NB4 (cell line): ENCODE measurements at regions not wholly inside any gene's neighbourhood (a gene's known extent, or its start where the extent isn't known, plus 50 kb on each side); places are given as distances from the start of the nearest gene placed in this dataset.
"Not testable (repeated sequence)": the region's sequence is repeated elsewhere in the genome, so short reads cannot be mapped to it uniquely, and the experiment has no call there.

Experiments
- DNase-seq: peaks from one replicate; pipeline ENCODE4 v3.0.0; 2010; ENCODE audit warnings: low read depth
- H3K4me3 ChIP-seq: one replicate; pipeline ENCODE4 v1.5.1; 2011; ENCODE audit warnings: mild to moderate bottlenecking, low read depth, low read length, moderate library complexity
- MYC ChIP-seq: IDR thresholded peaks from 2 replicates; pipeline ENCODE4 v1.6.1; 2011; ENCODE audit warnings: low read depth, low read length
- POLR2A ChIP-seq: IDR thresholded peaks from 2 replicates; pipeline ENCODE4 v1.6.1; 2011; ENCODE audit warnings: mild to moderate bottlenecking; ENCODE audit not compliant: insufficient read length; ENCODE audit errors: extremely low read depth
- TF ChIP-seq, protein P1 (sequence below): IDR thresholded peaks from 2 replicates; pipeline ENCODE4 v1.6.1; 2011; ENCODE audit warnings: low read depth, low read length
- TF ChIP-seq, protein P2 (sequence below): IDR thresholded peaks from one replicate; pipeline ENCODE4 v1.5.1; 2012; ENCODE audit warnings: low read depth, low read length

- TF ChIP-seq MYC (no peak), POLR2A (no peak)
- TF ChIP-seq, protein P1, sequence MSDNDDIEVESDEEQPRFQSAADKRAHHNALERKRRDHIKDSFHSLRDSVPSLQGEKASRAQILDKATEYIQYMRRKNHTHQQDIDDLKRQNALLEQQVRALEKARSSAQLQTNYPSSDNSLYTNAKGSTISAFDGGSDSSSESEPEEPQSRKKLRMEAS: no peak
- TF ChIP-seq, protein P2, sequence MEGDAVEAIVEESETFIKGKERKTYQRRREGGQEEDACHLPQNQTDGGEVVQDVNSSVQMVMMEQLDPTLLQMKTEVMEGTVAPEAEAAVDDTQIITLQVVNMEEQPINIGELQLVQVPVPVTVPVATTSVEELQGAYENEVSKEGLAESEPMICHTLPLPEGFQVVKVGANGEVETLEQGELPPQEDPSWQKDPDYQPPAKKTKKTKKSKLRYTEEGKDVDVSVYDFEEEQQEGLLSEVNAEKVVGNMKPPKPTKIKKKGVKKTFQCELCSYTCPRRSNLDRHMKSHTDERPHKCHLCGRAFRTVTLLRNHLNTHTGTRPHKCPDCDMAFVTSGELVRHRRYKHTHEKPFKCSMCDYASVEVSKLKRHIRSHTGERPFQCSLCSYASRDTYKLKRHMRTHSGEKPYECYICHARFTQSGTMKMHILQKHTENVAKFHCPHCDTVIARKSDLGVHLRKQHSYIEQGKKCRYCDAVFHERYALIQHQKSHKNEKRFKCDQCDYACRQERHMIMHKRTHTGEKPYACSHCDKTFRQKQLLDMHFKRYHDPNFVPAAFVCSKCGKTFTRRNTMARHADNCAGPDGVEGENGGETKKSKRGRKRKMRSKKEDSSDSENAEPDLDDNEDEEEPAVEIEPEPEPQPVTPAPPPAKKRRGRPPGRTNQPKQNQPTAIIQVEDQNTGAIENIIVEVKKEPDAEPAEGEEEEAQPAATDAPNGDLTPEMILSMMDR: no peak
- no peak for DNase-seq
- no peak overlapping the region for H3K4me3 ChIP-seq
Measured at GRCh38 chr7:119886007-119886406, 387.0 kb upstream of the KCND2 start.

DNA sequence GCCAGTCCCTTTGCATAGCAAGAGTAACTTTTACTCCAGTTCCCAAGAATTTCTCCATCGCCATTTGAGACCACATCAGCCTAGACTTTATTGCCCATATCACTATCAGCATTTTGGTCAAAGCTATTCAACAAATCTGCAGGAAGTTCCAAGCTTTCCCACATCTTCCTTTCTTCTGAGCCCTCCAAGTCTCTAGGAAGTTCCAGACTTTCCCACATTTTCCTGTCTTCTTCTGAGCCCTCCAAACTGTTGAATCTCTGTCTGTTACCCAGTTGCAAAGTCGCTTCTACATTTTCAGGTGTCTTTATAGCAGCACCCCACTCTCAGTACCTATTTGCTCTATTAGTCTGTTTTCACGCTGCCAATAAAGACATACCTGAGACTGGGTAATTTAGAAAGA lies 386.4 kb upstream of the KCND2 start:
- not testable (repeated sequence) for H3K4me3 ChIP-seq, DNase-seq

- no peak overlapping the region for H3K4me3 ChIP-seq
- TF ChIP-seq, protein P1: no peak
- TF ChIP-seq POLR2A: no peak
- TF ChIP-seq, protein P2: no peak
- TF ChIP-seq MYC: no peak
- DNase-seq: no peak
Measured at GRCh38 chr7:119888251-119888650, 384.7 kb upstream of the KCND2 start.

GRCh38 chr7:119890631-119891030 lies 382.3 kb upstream of the KCND2 start:
- no peak overlapping the region for H3K4me3 ChIP-seq
- TF ChIP-seq, protein P2: no peak
- TF ChIP-seq POLR2A (no peak), MYC (no peak)
- TF ChIP-seq, protein P1: no peak
- no peak for DNase-seq

- TF ChIP-seq MYC: no peak
- TF ChIP-seq, protein P2: no peak
- no peak for TF ChIP-seq POLR2A
- TF ChIP-seq, protein P1: no peak
- no peak for DNase-seq
- no peak overlapping the region for H3K4me3 ChIP-seq
Measured at GRCh38 chr7:119895320-119895719, 377.7 kb upstream of the KCND2 start.

GRCh38 chr7:119896386-119896785 lies 376.6 kb upstream of the KCND2 start:
- TF ChIP-seq MYC (no peak), POLR2A (no peak)
- TF ChIP-seq, protein P1: no peak
- TF ChIP-seq, protein P2: no peak

More at GRCh38 chr7:119896386-119896785, 376.6 kb upstream of the KCND2 start:
- no peak overlapping the region for H3K4me3 ChIP-seq
- DNase-seq: no peak
